ENCODE measurements at regions not wholly inside any gene's neighbourhood (a gene's known extent, or its start where the extent isn't known, plus 50 kb on each side); places are given as distances from the start of the nearest gene placed in this dataset.
"Not testable (repeated sequence)": the region's sequence is repeated elsewhere in the genome, so short reads cannot be mapped to it uniquely, and the experiment has no call there.

- Histone ChIP-seq H3K4me3 (no peak overlapping the region), H3K4me2 (no peak overlapping the region), H3K27ac (no peak overlapping the region), H3K4me1 (peaks cover 10% of the 10 kb centered on the region; the same call in 2 of the 3 replicates), H3K9me3 (no peaks in the 10 kb centered on the region)
- POLR2A ChIA-PET = no interaction called here
- no peak for FAIRE-seq
- ATAC-seq = no peak
- WGBS (ENCODE audit: missing lambda C conversion rate) = 34% methylated on average over 2 of the region's 2 CpGs
- no peak for TF ChIP-seq BCL3 (IDR thresholded peaks at IDR 0.05)
- CTCF ChIA-PET = no interaction called here
- no peak for DNase-seq (ENCODE audit: low read depth in 1 of 2, low spot score in 1 of 2)
Measured at GRCh38 chr12:88856201-88856600, 275.9 kb upstream of the KITLG start.

GRCh38 chr12:88855301-88855700 is 275.0 kb upstream of the KITLG start:
- H3K4me2 ChIP-seq = no peak overlapping the region
- DNase-seq (ENCODE audit: low read depth in 1 of 2, low spot score in 1 of 2) (no peak), FAIRE-seq (no peak), ATAC-seq (no peak)
- 0 out of 6 replicates have a peak overlapping the region, but pooled peaks of 1 of the 2 experiments have one; percentile 30 for H3K27ac ChIP-seq
- no peak for TF ChIP-seq HDAC2 (IDR thresholded peaks at IDR 0.05)
- TF ChIP-seq MAFK (IDR thresholded peaks at IDR 0.05; ENCODE audit: partially characterized antibody) = peak; percentile 61
- H3K4me1 ChIP-seq = peaks cover 10% of the 10 kb centered on the region; the same call in 2 of the 3 replicates
- WGBS (ENCODE audit: missing lambda C conversion rate) = 59% methylated on average over 1 of the region's 1 CpG
- POLR2A ChIA-PET = no interaction called here
- no peak overlapping the region for H3K4me3 ChIP-seq
- CTCF ChIA-PET = interaction anchor here (0.7 kb wide), 1 partner anchor 25 kb away, joined by 3 read pairs; no protein-coding TSS in a partner anchor
- no peaks in the 10 kb centered on the region for H3K9me3 ChIP-seq

DNA sequence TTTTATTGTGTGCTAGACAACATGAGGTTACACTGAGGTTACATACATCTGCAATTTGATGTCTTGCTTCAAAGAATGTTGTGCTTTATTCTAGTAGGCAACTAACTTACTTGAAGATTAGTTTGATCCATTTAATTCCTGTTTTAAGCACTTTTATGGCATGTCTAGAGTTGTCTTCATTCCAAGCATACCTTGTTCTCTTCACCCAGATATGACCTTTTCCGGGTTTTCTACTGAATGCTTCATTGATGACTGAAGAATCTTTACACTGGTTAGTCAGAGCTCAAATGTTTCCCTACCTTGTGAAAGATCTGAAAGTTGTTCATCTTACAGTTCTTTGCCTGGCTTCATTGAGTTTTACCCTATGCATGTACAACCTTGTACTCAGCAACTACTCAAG is 274.0 kb upstream of the KITLG start:
- Histone ChIP-seq H3K27ac (peak overlapping the region in 1 of 2 experiments; percentile 46; a peak in 4 of 6 replicates), H3K9me3 (no peaks in the 10 kb centered on the region), H3K4me2 (peak overlapping the region; percentile 31), H3K4me3 (no peak overlapping the region), H3K4me1 (peaks cover 10% of the 10 kb centered on the region; the same call in 2 of the 3 replicates)
- ChIA-PET POLR2A (no interaction called here), CTCF (no interaction called here)
- peak; percentile 8 to 44 for DNase-seq (ENCODE audit: low read depth in 1 of 2, low spot score in 1 of 2)
- 15% methylated on average over 1 of the region's 1 CpG for WGBS (ENCODE audit: missing lambda C conversion rate)
- ATAC-seq = peak; percentile 34 to 78; a peak in 4 of 6 replicates
- no peak for FAIRE-seq
- TF ChIP-seq FOSL2 (IDR thresholded peaks at IDR 0.05) (no peak), FOSL2 (CRISPR knock-in tag; IDR thresholded peaks at IDR 0.05) (peak; percentile 26; the same call in 1 of the 2 replicates), EHMT2 (IDR thresholded peaks at IDR 0.05; ENCODE audit: low read depth) (no peak)

DNA sequence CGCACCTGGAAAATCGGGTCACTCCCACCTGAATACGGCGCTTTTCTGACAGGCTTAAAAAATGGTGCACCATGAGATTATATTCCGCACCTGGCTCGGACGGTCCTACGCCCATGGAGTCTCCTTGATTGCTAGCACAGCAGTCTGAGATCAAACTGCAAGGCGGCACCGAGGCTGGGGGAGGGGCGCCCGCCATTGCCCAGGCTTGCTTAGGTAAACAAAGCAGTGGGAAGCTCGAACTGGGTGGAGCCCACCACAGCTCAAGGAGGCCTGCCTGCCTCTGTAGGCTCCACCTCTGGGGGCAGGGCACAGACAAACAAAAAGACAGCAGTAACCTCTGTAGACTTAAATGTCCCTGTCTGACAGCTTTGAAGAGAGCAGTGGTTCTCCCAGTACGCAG is 267.0 kb upstream of the KITLG start:
- not testable (repeated sequence) for H3K4me1 ChIP-seq

GRCh38 chr12:88844426-88844825 is 264.2 kb upstream of the KITLG start:
- no peak overlapping the region for H3K4me2 ChIP-seq
- TF ChIP-seq, protein P1, sequence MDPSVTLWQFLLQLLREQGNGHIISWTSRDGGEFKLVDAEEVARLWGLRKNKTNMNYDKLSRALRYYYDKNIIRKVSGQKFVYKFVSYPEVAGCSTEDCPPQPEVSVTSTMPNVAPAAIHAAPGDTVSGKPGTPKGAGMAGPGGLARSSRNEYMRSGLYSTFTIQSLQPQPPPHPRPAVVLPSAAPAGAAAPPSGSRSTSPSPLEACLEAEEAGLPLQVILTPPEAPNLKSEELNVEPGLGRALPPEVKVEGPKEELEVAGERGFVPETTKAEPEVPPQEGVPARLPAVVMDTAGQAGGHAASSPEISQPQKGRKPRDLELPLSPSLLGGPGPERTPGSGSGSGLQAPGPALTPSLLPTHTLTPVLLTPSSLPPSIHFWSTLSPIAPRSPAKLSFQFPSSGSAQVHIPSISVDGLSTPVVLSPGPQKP (IDR thresholded peaks at IDR 0.05; ENCODE audit: low read depth, low read length) = no peak
- TF ChIP-seq NR3C1 (IDR thresholded peaks at IDR 0.05) (no peak), KDM1A (IDR thresholded peaks at IDR 0.05; ENCODE audit: low read depth) (no peak), CHD2 (IDR thresholded peaks at IDR 0.05; ENCODE audit: low read length, partially characterized antibody) (no peak), HMGXB4 (CRISPR knock-in tag; IDR thresholded peaks at IDR 0.05; ENCODE audit: borderline replicate concordance) (no peak), HEYL (CRISPR knock-in tag; IDR thresholded peaks at IDR 0.05) (no peak), BCL3 (IDR thresholded peaks at IDR 0.05) (no peak)
- no peak overlapping the region for H3K4me3 ChIP-seq
- 72% methylated on average over 8 of the region's 8 CpGs for WGBS (ENCODE audit: missing lambda C conversion rate)
- H3K27ac ChIP-seq = no peak overlapping the region
- no peak for DNase-seq (ENCODE audit: low read depth in 1 of 2, low spot score in 1 of 2)
- CTCF ChIA-PET = interaction anchor here (0.9 kb wide), 1 partner anchor 61 kb away, joined by 3 read pairs; no protein-coding TSS in a partner anchor
- H3K4me1 ChIP-seq = no peaks in the 10 kb centered on the region
- no peak for ATAC-seq
- no peak for FAIRE-seq
- POLR2A ChIA-PET = no interaction called here
- no peaks in the 10 kb centered on the region for H3K9me3 ChIP-seq

More for the DNA sequence above, 267.0 kb upstream of the KITLG start:
- ATAC-seq; POLR2A ChIA-PET; H3K4me3 ChIP-seq; CTCF ChIA-PET; DNase-seq (ENCODE audit: low read depth in 1 of 2, low spot score in 1 of 2); H3K9me3 ChIP-seq; FAIRE-seq; H3K27ac ChIP-seq; H3K4me2 ChIP-seq: not testable (repeated sequence)
- WGBS (ENCODE audit: missing lambda C conversion rate) = 78% methylated on average over 12 of the region's 14 CpGs
